ENCODE measurements at regions not wholly inside any gene's neighbourhood (a gene's known extent, or its start where the extent isn't known, plus 50 kb on each side); places are given as distances from the start of the nearest gene placed in this dataset.

- TF ChIP-seq EP300 (IDR thresholded peaks at IDR 0.05; ENCODE audit: low read length) (no peak), SREBF1 (IDR thresholded peaks at IDR 0.05; ENCODE audit: borderline replicate concordance, low read depth, low read length) (no peak), KLF6 (CRISPR knock-in tag; IDR thresholded peaks at IDR 0.05; ENCODE audit: borderline replicate concordance) (no peak), ZNF76 (CRISPR knock-in tag; IDR thresholded peaks at IDR 0.05; ENCODE audit: borderline replicate concordance) (no peak), ESRRA (IDR thresholded peaks at IDR 0.05; ENCODE audit: borderline replicate concordance, low read depth) (no peak), TEAD2 (tag; IDR thresholded peaks at IDR 0.05) (no peak)
These were observed 118.7 kb upstream of the E2F8 start for GRCh38 chr11:19359221-19360000.
